ENCODE measurements at regions not wholly inside any gene's neighbourhood (a gene's known extent, or its start where the extent isn't known, plus 50 kb on each side); places are given as distances from the start of the nearest gene placed in this dataset.

GRCh38 chr9:81532251-81532650 lies 157.1 kb downstream of the TLE1 start:
- Mint-ChIP-seq H3K4me1 (ENCODE audit: low read depth) (no peaks in the 10 kb centered on the region), H3K27ac (no peak overlapping the region), H3K4me3 (no peak overlapping the region)

GRCh38 chr9:81531511-81531910 lies 157.8 kb downstream of the TLE1 start:
- no peaks in the 10 kb centered on the region for H3K36me3 Mint-ChIP-seq
- H3K27me3 Mint-ChIP-seq: peaks cover 3% of the 10 kb centered on the region
- no peak overlapping the region for H3K4me3 Mint-ChIP-seq
- no peaks in the 10 kb centered on the region for H3K4me1 Mint-ChIP-seq (ENCODE audit: low read depth)
- no peaks in the 10 kb centered on the region for H3K9me3 Mint-ChIP-seq (ENCODE audit: low read depth)
- H3K27ac Mint-ChIP-seq: no peak overlapping the region

More at GRCh38 chr9:81532251-81532650, 157.1 kb downstream of the TLE1 start:
- Mint-ChIP-seq H3K36me3 (no peaks in the 10 kb centered on the region), H3K9me3 (ENCODE audit: low read depth) (no peaks in the 10 kb centered on the region), H3K27me3 (peaks cover 2% of the 10 kb centered on the region)

- Mint-ChIP-seq H3K9me3 (ENCODE audit: low read depth) (no peaks in the 10 kb centered on the region), H3K27ac (no peak overlapping the region), H3K36me3 (no peaks in the 10 kb centered on the region), H3K27me3 (peaks cover 5% of the 10 kb centered on the region), H3K4me1 (ENCODE audit: low read depth) (no peaks in the 10 kb centered on the region), H3K4me3 (no peak overlapping the region)
These were observed 158.5 kb downstream of the TLE1 start for GRCh38 chr9:81530846-81531245.

- Mint-ChIP-seq H3K9me3 (ENCODE audit: low read depth) (no peaks in the 10 kb centered on the region), H3K27ac (no peak overlapping the region), H3K27me3 (peaks cover 5% of the 10 kb centered on the region), H3K36me3 (no peaks in the 10 kb centered on the region), H3K4me3 (no peak overlapping the region), H3K4me1 (ENCODE audit: low read depth) (no peaks in the 10 kb centered on the region)
These were observed 159.0 kb downstream of the TLE1 start for GRCh38 chr9:81530310-81530810.

GRCh38 chr9:81529556-81530193 lies 159.7 kb downstream of the TLE1 start:
- Mint-ChIP-seq H3K4me1 (ENCODE audit: low read depth) (no peaks in the 10 kb centered on the region), H3K27me3 (peaks cover 5% of the 10 kb centered on the region), H3K27ac (no peak overlapping the region), H3K9me3 (ENCODE audit: low read depth) (no peaks in the 10 kb centered on the region), H3K4me3 (no peak overlapping the region), H3K36me3 (no peaks in the 10 kb centered on the region)

GRCh38 chr9:81526587-81526986 lies 162.8 kb downstream of the TLE1 start:
- no peaks in the 10 kb centered on the region for H3K9me3 Mint-ChIP-seq (ENCODE audit: low read depth)
- no peak overlapping the region for H3K27ac Mint-ChIP-seq
- no peaks in the 10 kb centered on the region for H3K4me1 Mint-ChIP-seq (ENCODE audit: low read depth)

GRCh38 chr9:81522716-81523551 lies 166.4 kb downstream of the TLE1 start:
- H3K4me3 Mint-ChIP-seq: no peak overlapping the region
- peaks cover 3% of the 10 kb centered on the region for H3K27me3 Mint-ChIP-seq
- H3K4me1 Mint-ChIP-seq (ENCODE audit: low read depth): no peaks in the 10 kb centered on the region
- H3K36me3 Mint-ChIP-seq: no peaks in the 10 kb centered on the region
- H3K9me3 Mint-ChIP-seq (ENCODE audit: low read depth): no peaks in the 10 kb centered on the region
- H3K27ac Mint-ChIP-seq: no peak overlapping the region

More at GRCh38 chr9:81526587-81526986, 162.8 kb downstream of the TLE1 start:
- no peak overlapping the region for H3K4me3 Mint-ChIP-seq
- peaks cover 5% of the 10 kb centered on the region for H3K27me3 Mint-ChIP-seq
- no peaks in the 10 kb centered on the region for H3K36me3 Mint-ChIP-seq

- Mint-ChIP-seq H3K36me3 (no peaks in the 10 kb centered on the region), H3K27ac (no peak overlapping the region), H3K4me1 (ENCODE audit: low read depth) (no peaks in the 10 kb centered on the region), H3K27me3 (peaks cover 3% of the 10 kb centered on the region), H3K9me3 (ENCODE audit: low read depth) (no peaks in the 10 kb centered on the region), H3K4me3 (no peak overlapping the region)
These were observed 167.5 kb downstream of the TLE1 start for GRCh38 chr9:81521892-81522291.

- Mint-ChIP-seq H3K27me3 (no peaks in the 10 kb centered on the region), H3K4me3 (no peak overlapping the region), H3K4me1 (ENCODE audit: low read depth) (no peaks in the 10 kb centered on the region), H3K36me3 (no peaks in the 10 kb centered on the region), H3K27ac (no peak overlapping the region), H3K9me3 (ENCODE audit: low read depth) (no peaks in the 10 kb centered on the region)
These were observed 169.4 kb downstream of the TLE1 start for GRCh38 chr9:81519816-81520495.

- Mint-ChIP-seq H3K36me3 (no peaks in the 10 kb centered on the region), H3K4me1 (ENCODE audit: low read depth) (no peaks in the 10 kb centered on the region), H3K27me3 (no peaks in the 10 kb centered on the region), H3K4me3 (no peak overlapping the region), H3K27ac (no peak overlapping the region), H3K9me3 (ENCODE audit: low read depth) (no peaks in the 10 kb centered on the region)
These were observed 171.4 kb downstream of the TLE1 start for GRCh38 chr9:81517954-81518353.

GRCh38 chr9:81513059-81513458 lies 176.3 kb downstream of the TLE1 start:
- H3K36me3 Mint-ChIP-seq: no peaks in the 10 kb centered on the region
- no peaks in the 10 kb centered on the region for H3K9me3 Mint-ChIP-seq (ENCODE audit: low read depth)
- H3K27ac Mint-ChIP-seq: no peak overlapping the region
- no peak overlapping the region for H3K4me3 Mint-ChIP-seq
- H3K4me1 Mint-ChIP-seq (ENCODE audit: low read depth): no peaks in the 10 kb centered on the region
- H3K27me3 Mint-ChIP-seq: peaks cover 7% of the 10 kb centered on the region

- no peak overlapping the region for H3K4me3 Mint-ChIP-seq
- no peaks in the 10 kb centered on the region for H3K9me3 Mint-ChIP-seq (ENCODE audit: low read depth)
- H3K27me3 Mint-ChIP-seq: peaks cover 7% of the 10 kb centered on the region
- no peaks in the 10 kb centered on the region for H3K36me3 Mint-ChIP-seq
- no peaks in the 10 kb centered on the region for H3K4me1 Mint-ChIP-seq (ENCODE audit: low read depth)
- H3K27ac Mint-ChIP-seq: no peak overlapping the region
These were observed 176.7 kb downstream of the TLE1 start for GRCh38 chr9:81512641-81513040.

GRCh38 chr9:81508476-81508875 lies 180.9 kb downstream of the TLE1 start:
- Mint-ChIP-seq H3K27me3 (peaks cover 7% of the 10 kb centered on the region), H3K4me3 (no peak overlapping the region), H3K27ac (no peak overlapping the region), H3K36me3 (no peaks in the 10 kb centered on the region), H3K9me3 (ENCODE audit: low read depth) (no peaks in the 10 kb centered on the region), H3K4me1 (ENCODE audit: low read depth) (no peaks in the 10 kb centered on the region)

- Mint-ChIP-seq H3K27me3 (peaks cover 7% of the 10 kb centered on the region), H3K27ac (no peak overlapping the region), H3K4me3 (no peak overlapping the region), H3K9me3 (ENCODE audit: low read depth) (no peaks in the 10 kb centered on the region), H3K4me1 (ENCODE audit: low read depth) (no peaks in the 10 kb centered on the region), H3K36me3 (no peaks in the 10 kb centered on the region)
These were observed 182.1 kb downstream of the TLE1 start for GRCh38 chr9:81506941-81507864.
